ENCODE measurements at regions not wholly inside any gene's neighbourhood (a gene's known extent, or its start where the extent isn't known, plus 50 kb on each side); places are given as distances from the start of the nearest gene placed in this dataset.
"Not testable (repeated sequence)": the region's sequence is repeated elsewhere in the genome, so short reads cannot be mapped to it uniquely, and the experiment has no call there.

DNA sequence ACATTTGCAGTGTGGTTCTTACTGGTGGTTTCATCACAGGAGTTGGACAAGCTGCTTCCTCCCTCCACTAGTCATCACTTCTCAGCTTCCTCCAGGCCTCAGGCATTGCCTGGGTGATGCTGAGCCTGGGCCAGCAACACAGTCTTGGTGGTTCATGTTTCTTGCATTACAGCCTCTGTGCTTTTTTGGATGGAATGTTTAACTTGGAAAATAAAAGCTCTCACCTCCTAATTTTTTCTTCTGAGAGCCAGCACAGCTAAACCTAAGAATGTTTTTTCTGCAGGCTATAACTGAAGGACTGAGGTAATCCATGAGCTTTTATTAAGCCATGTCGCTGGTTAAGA lies 66.1 kb upstream of the RHOU start:
- no peaks in the 10 kb centered on the region for H3K36me3 ChIP-seq (ENCODE audit: control insufficient read depth, insufficient read depth, low read length)
- no peak overlapping the region for H3K27ac ChIP-seq (ENCODE audit: low read depth, low read length)
- no peak overlapping the region for H3K27ac Mint-ChIP-seq
- peaks cover 42% of the 10 kb centered on the region for H3K27me3 ChIP-seq (ENCODE audit: control insufficient read depth, insufficient read depth, low read length, poor library complexity, severe bottlenecking)
- H3K4me1 ChIP-seq (ENCODE audit: control insufficient read depth, insufficient read depth, low read length) = no peaks in the 10 kb centered on the region
- H3K36me3 Mint-ChIP-seq (ENCODE audit: low read depth) = no peaks in the 10 kb centered on the region
- peaks cover 7% of the 10 kb centered on the region for H3K4me1 Mint-ChIP-seq
- no peak for DNase-seq
- 85 to 89% methylated on average over 1 of the region's 1 CpG for WGBS, 2 experiments (ENCODE audit: insufficient coverage in 1 of 2, insufficient read length in 1 of 2)
- TF ChIP-seq, protein P1, sequence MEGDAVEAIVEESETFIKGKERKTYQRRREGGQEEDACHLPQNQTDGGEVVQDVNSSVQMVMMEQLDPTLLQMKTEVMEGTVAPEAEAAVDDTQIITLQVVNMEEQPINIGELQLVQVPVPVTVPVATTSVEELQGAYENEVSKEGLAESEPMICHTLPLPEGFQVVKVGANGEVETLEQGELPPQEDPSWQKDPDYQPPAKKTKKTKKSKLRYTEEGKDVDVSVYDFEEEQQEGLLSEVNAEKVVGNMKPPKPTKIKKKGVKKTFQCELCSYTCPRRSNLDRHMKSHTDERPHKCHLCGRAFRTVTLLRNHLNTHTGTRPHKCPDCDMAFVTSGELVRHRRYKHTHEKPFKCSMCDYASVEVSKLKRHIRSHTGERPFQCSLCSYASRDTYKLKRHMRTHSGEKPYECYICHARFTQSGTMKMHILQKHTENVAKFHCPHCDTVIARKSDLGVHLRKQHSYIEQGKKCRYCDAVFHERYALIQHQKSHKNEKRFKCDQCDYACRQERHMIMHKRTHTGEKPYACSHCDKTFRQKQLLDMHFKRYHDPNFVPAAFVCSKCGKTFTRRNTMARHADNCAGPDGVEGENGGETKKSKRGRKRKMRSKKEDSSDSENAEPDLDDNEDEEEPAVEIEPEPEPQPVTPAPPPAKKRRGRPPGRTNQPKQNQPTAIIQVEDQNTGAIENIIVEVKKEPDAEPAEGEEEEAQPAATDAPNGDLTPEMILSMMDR (conservative IDR thresholded peaks at IDR 0.05) = no peak
- H3K9me3 Mint-ChIP-seq = no peaks in the 10 kb centered on the region
- H3K9ac ChIP-seq (ENCODE audit: extremely low read depth, low read length, poor library complexity, severe bottlenecking) = no peak overlapping the region
- no peaks in the 10 kb centered on the region for H3K9me3 ChIP-seq (ENCODE audit: control insufficient read depth, low read length)
- peaks cover 13% of the 10 kb centered on the region for H3K27me3 Mint-ChIP-seq (ENCODE audit: insufficient read depth)
- no peak overlapping the region for H3K4me3 Mint-ChIP-seq
- H3K4me3 ChIP-seq (ENCODE audit: low read length) = no peak overlapping the region

DNA sequence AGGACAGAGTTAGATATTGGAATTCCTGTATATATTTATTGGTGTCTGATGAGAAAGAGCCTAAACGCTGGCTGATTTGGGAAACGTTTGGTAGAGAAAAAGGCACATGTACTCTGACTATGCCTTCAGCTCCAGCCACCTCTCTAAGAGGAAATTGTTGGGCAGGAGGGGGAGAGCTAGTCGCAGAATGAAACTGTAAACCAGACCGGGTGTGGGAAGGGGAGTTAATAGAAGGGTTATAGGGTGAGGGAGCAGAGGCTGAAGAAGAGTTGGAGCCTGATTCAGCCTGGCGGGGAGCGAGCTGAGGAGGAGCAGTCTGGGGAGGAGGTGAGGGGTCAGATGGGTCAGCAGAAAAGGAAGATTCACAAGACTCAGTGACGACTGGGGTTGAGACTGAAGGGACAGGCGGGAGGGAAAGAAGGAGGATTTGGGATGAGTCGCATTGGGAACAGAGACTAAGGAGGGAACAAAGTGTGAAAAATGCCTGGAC lies 54.2 kb upstream of the RHOU start:
- H3K9me3 Mint-ChIP-seq; H3K4me1 Mint-ChIP-seq; H3K27ac Mint-ChIP-seq; H3K9ac ChIP-seq (ENCODE audit: extremely low read depth, low read length, poor library complexity, severe bottlenecking); H3K27ac ChIP-seq (ENCODE audit: low read depth, low read length); H3K4me3 Mint-ChIP-seq; H3K4me1 ChIP-seq (ENCODE audit: control insufficient read depth, insufficient read depth, low read length); H3K36me3 Mint-ChIP-seq (ENCODE audit: low read depth); H3K9me3 ChIP-seq (ENCODE audit: control insufficient read depth, low read length); DNase-seq; H3K4me3 ChIP-seq (ENCODE audit: low read length); H3K36me3 ChIP-seq (ENCODE audit: control insufficient read depth, insufficient read depth, low read length): not testable (repeated sequence)
- peaks cover 41% of the 10 kb centered on the region for H3K27me3 Mint-ChIP-seq (ENCODE audit: insufficient read depth)
- H3K27me3 ChIP-seq (ENCODE audit: control insufficient read depth, insufficient read depth, low read length, poor library complexity, severe bottlenecking) = peaks cover 61% of the 10 kb centered on the region
- 85% methylated on average over 7 to 9 of the region's 9 CpGs for WGBS, 2 experiments (ENCODE audit: insufficient coverage in 1 of 2, insufficient read length in 1 of 2)

DNA sequence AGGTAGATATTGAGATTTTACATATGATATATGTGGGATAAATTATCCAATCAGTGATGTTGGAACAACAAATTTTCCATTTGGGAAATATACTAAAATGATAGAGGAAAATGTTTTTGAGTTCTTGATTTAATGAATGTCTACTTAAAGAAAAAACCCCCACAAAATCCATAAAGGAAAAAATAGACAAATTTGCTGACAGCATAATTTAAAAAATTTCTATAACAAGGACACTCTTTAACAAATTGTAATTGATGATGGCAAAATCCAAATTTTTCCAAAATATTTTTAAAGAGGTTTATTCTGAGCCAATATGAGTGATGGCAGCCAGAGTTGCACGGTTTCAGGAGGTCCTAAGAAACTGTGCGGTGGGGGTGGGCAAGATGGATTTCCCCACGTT lies 51.9 kb upstream of the RHOU start:
- Mint-ChIP-seq H3K9me3 (no peaks in the 10 kb centered on the region), H3K27ac (no peak overlapping the region), H3K27me3 (ENCODE audit: insufficient read depth) (peaks cover 49% of the 10 kb centered on the region), H3K4me3 (no peak overlapping the region), H3K36me3 (ENCODE audit: low read depth) (no peaks in the 10 kb centered on the region), H3K4me1 (peaks cover 6% of the 10 kb centered on the region)
- Histone ChIP-seq H3K9me3 (ENCODE audit: control insufficient read depth, low read length) (no peaks in the 10 kb centered on the region), H3K36me3 (ENCODE audit: control insufficient read depth, insufficient read depth, low read length) (no peaks in the 10 kb centered on the region), H3K4me1 (ENCODE audit: control insufficient read depth, insufficient read depth, low read length) (peaks cover 9% of the 10 kb centered on the region), H3K4me3 (ENCODE audit: low read length) (no peak overlapping the region), H3K9ac (ENCODE audit: extremely low read depth, low read length, poor library complexity, severe bottlenecking) (no peak overlapping the region), H3K27me3 (ENCODE audit: control insufficient read depth, insufficient read depth, low read length, poor library complexity, severe bottlenecking) (peaks cover 51% of the 10 kb centered on the region), H3K27ac (ENCODE audit: low read depth, low read length) (no peak overlapping the region)
- DNase-seq = no peak
- 80 to 92% methylated on average over 1 to 3 of the region's 3 CpGs for WGBS, 2 experiments (ENCODE audit: insufficient coverage in 1 of 2, insufficient read length in 1 of 2)
- TF ChIP-seq, protein P1 (conservative IDR thresholded peaks at IDR 0.05) = no peak

DNA sequence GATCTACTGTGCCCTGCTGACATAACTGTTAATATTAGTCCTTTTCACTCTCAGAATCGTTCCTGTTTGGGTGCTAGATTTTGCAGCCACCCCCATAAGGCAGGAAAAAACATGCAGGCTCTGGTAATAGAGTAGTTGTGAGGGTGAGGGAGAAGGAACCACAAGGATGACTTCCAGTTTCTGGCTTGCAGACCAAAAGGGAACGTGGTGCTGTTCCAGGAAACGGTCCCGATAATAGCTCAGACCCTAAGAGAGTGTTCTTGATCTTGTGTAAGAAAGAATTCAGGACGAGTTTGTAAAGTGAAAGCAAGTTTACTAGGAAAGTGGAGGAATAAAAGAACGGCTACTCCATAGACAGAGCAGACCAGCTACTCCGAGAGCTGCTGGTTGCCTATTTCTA lies 50.7 kb upstream of the RHOU start:
- Histone ChIP-seq H3K4me1 (ENCODE audit: control insufficient read depth, insufficient read depth, low read length) (peaks cover 9% of the 10 kb centered on the region), H3K9me3 (ENCODE audit: control insufficient read depth, low read length) (no peaks in the 10 kb centered on the region), H3K4me3 (ENCODE audit: low read length) (no peak overlapping the region), H3K36me3 (ENCODE audit: control insufficient read depth, insufficient read depth, low read length) (no peaks in the 10 kb centered on the region), H3K27me3 (ENCODE audit: control insufficient read depth, insufficient read depth, low read length, poor library complexity, severe bottlenecking) (peaks cover 50% of the 10 kb centered on the region), H3K27ac (ENCODE audit: low read depth, low read length) (no peak overlapping the region), H3K9ac (ENCODE audit: extremely low read depth, low read length, poor library complexity, severe bottlenecking) (no peak overlapping the region)
- WGBS, 2 experiments (ENCODE audit: insufficient coverage in 1 of 2, insufficient read length in 1 of 2) = 93 to 95% methylated on average over 7 of the region's 7 CpGs
- H3K9me3 Mint-ChIP-seq = no peaks in the 10 kb centered on the region
- H3K4me1 Mint-ChIP-seq = peaks cover 7% of the 10 kb centered on the region
- H3K4me3 Mint-ChIP-seq = no peak overlapping the region
- peaks cover 56% of the 10 kb centered on the region for H3K27me3 Mint-ChIP-seq (ENCODE audit: insufficient read depth)
- DNase-seq = no peak
- TF ChIP-seq, protein P1 (conservative IDR thresholded peaks at IDR 0.05) = no peak
- H3K36me3 Mint-ChIP-seq (ENCODE audit: low read depth) = no peaks in the 10 kb centered on the region
- H3K27ac Mint-ChIP-seq = no peak overlapping the region

Data from endodermal cell (in vitro differentiated cells).